D341Med (cell line): ENCODE measurements at regions not wholly inside any gene's neighbourhood (a gene's known extent, or its start where the extent isn't known, plus 50 kb on each side); places are given as distances from the start of the nearest gene placed in this dataset.

Experiments
- DNase-seq: peaks from one replicate; pipeline ENCODE4 v3.0.0; 2012; ENCODE audit warnings: low spot score

- no peak for DNase-seq
Observed at GRCh38 chr5:88364991-88365390, 96.3 kb upstream of the TMEM161B start.

- no peak for DNase-seq
Observed at GRCh38 chr5:88355490-88356050, 86.9 kb upstream of the TMEM161B start.

GRCh38 chr5:88325868-88326267 is 57.2 kb upstream of the TMEM161B start:
- DNase-seq = no peak

GRCh38 chr5:88322785-88323184 is 54.1 kb upstream of the TMEM161B start:
- no peak for DNase-seq
